Endothelial cell of umbilical vein (primary cell): ENCODE measurements at regions not wholly inside any gene's neighbourhood (a gene's known extent, or its start where the extent isn't known, plus 50 kb on each side); places are given as distances from the start of the nearest gene placed in this dataset.
"Not testable (repeated sequence)": the region's sequence is repeated elsewhere in the genome, so short reads cannot be mapped to it uniquely, and the experiment has no call there.

ENCODE experiments used
- BruUV-seq: library from RNA; stranded (reverse); fragments of 400-500 nt; replicated peaks from 2 replicates; lab custom pipeline; 2021; lab: Mats Ljungman, UMichigan
- CTCF ChIA-PET: fragments of 300-600, 350-600 bp; sonication (Branson Sonifier 250); formaldehyde crosslinking; loops from one replicate; lab custom pipeline; 2021; ENCODE audit warnings: antibody characterized with exemption, inconsistent platforms; lab: Charles Lee
- POLR2A ChIA-PET: fragments of 300-600, 350-600 bp; sonication (Branson Sonifier 250); formaldehyde crosslinking; loops from one replicate; lab custom pipeline; 2021; ENCODE audit warnings: antibody characterized with exemption, inconsistent platforms; lab: Charles Lee
- DNase-seq: peaks from one replicate; pipeline ENCODE4 v3.0.0-alpha.2; 2011; ENCODE audit warnings: low read depth, low spot score
- FAIRE-seq: peaks from 2 replicates; lab custom pipeline; 2011; peaks lifted over from hg19 to GRCh38; lab: Jason Lieb, UNC
- H2AFZ ChIP-seq: 2 replicates; pipeline ENCODE4 v1.6.0; 2012; ENCODE audit warnings: low read depth, low read length, control low read depth, inconsistent platforms
- H3K27ac ChIP-seq: 2 replicates; pipeline ENCODE4 v1.5.1; 2011; ENCODE audit warnings: low read depth, mild to moderate bottlenecking, control low read depth, low read length, moderate library complexity; ENCODE audit not compliant: insufficient read depth
- H3K27me3 ChIP-seq, 2 experiments: 2 replicates each; pipeline versions ENCODE4 v1.6.0 to v1.6.1; 2011; ENCODE audit warnings: low read length in 2 of 2, mixed read lengths in 1 of 2; ENCODE audit not compliant: control insufficient read depth in 2 of 2, insufficient read depth in 2 of 2
- H3K36me3 ChIP-seq, 2 experiments: 2 replicates in 1 of 2; 3 replicates in 1 of 2; pipeline ENCODE4 v1.5.1; 2011; ENCODE audit warnings: low read length in 2 of 2, mild to moderate bottlenecking in 1 of 2, moderate library complexity in 1 of 2; ENCODE audit not compliant: control insufficient read depth in 2 of 2, insufficient read depth in 2 of 2; ENCODE audit errors: extremely low read depth in 1 of 2
- H3K4me1 ChIP-seq: 3 replicates; pipeline ENCODE4 v1.5.1; 2011; ENCODE audit warnings: mild to moderate bottlenecking, low read length; ENCODE audit not compliant: control insufficient read depth, insufficient read depth; ENCODE audit errors: extremely low read depth
- H3K4me2 ChIP-seq: 2 replicates; pipeline ENCODE4 v1.6.1; 2011; ENCODE audit warnings: low read length, control low read depth, mixed read lengths; ENCODE audit not compliant: insufficient read depth
- H3K4me3 ChIP-seq, 3 experiments: fragments of 200-600 bp in 1 of 3; sonication (generic), shearing (Covaris generic) in 1 of 3; replicated peaks in 1 of 3; 2 replicates each; pipeline ENCODE4 v1.5.1; 2011 to 2016; ENCODE audit warnings: control low read depth in 3 of 3, low read length in 3 of 3, mild to moderate bottlenecking in 2 of 3, inconsistent platforms in 1 of 3, low read depth in 1 of 3, moderate library complexity in 1 of 3; ENCODE audit not compliant: insufficient read depth in 1 of 3
- H3K79me2 ChIP-seq: 2 replicates; pipeline ENCODE4 v1.6.0; 2012; ENCODE audit warnings: low read length, inconsistent platforms; ENCODE audit not compliant: control insufficient read depth, insufficient read depth
- H3K9ac ChIP-seq: replicated peaks from 2 replicates; pipeline ENCODE3; 2011; ENCODE audit warnings: low read length, control low read depth; ENCODE audit not compliant: insufficient read depth; ENCODE audit errors: extremely low read depth
- H3K9me1 ChIP-seq: replicated peaks from 3 replicates; pipeline ENCODE4 v1.6.0; 2011; ENCODE audit warnings: mild to moderate bottlenecking, low read length; ENCODE audit not compliant: control insufficient read depth, insufficient read depth; ENCODE audit errors: extremely low read depth
- H3K9me3 ChIP-seq: replicated peaks from 2 replicates; pipeline ENCODE4 v1.5.1; 2012; ENCODE audit warnings: low read length, inconsistent platforms; ENCODE audit not compliant: control insufficient read depth, insufficient read depth
- H4K20me1 ChIP-seq: replicated peaks from 2 replicates; pipeline ENCODE3; 2011; ENCODE audit warnings: mild to moderate bottlenecking, low read length; ENCODE audit not compliant: control insufficient read depth, insufficient read depth; ENCODE audit errors: extremely low read depth
- CTCF ChIP-seq, 2 donors: IDR thresholded peaks; 1 replicate in 1 of 2; 2 replicates in 1 of 2; pipeline ENCODE4 v1.5.1; 2011; ENCODE audit warnings: low read length in 2 of 2, mild to moderate bottlenecking in 2 of 2, moderate library complexity in 2 of 2, control low read depth in 1 of 2, inconsistent platforms in 1 of 2, low read depth in 1 of 2; ENCODE audit not compliant: insufficient read depth in 1 of 2; ENCODE audit errors: extremely low read depth in 1 of 2
- EZH2 ChIP-seq: IDR thresholded peaks from 2 replicates; pipeline ENCODE4 v1.6.1; 2012; ENCODE audit warnings: borderline replicate concordance, low read depth, mild to moderate bottlenecking, moderate library complexity, low read length, inconsistent platforms; ENCODE audit not compliant: severe bottlenecking
- FOS ChIP-seq: IDR thresholded peaks from 2 replicates; pipeline ENCODE4 v1.6.1; 2011; ENCODE audit warnings: mild to moderate bottlenecking, low read length, moderate library complexity, borderline replicate concordance; ENCODE audit not compliant: insufficient read depth
- GATA2 ChIP-seq: IDR thresholded peaks from 2 replicates; pipeline ENCODE4 v1.7.0; 2011; ENCODE audit warnings: low read depth, mild to moderate bottlenecking, moderate library complexity, mixed read lengths, low read length; ENCODE audit not compliant: insufficient read length, insufficient read depth
- JUN ChIP-seq: IDR thresholded peaks from 2 replicates; pipeline ENCODE4 v1.6.1; 2011; ENCODE audit warnings: borderline replicate concordance, low read depth; ENCODE audit not compliant: insufficient read length, insufficient read depth
- MAX ChIP-seq: IDR thresholded peaks from 2 replicates; pipeline ENCODE4 v1.6.1; 2011; ENCODE audit not compliant: insufficient read depth, insufficient read length
- MYC ChIP-seq: IDR thresholded peaks from one replicate; pipeline ENCODE4 v1.6.1; 2011; ENCODE audit warnings: mild to moderate bottlenecking, low read depth, low read length
- POLR2A ChIP-seq: IDR thresholded peaks from 2 replicates; pipeline ENCODE4 v1.6.1; 2012; ENCODE audit warnings: low read depth, mild to moderate bottlenecking, control low read depth, low read length
- POLR2AphosphoS5 ChIP-seq: IDR thresholded peaks from 2 replicates; pipeline ENCODE4 v1.6.1; 2012; ENCODE audit warnings: low read depth, mild to moderate bottlenecking, control low read depth, low read length, moderate library complexity; ENCODE audit not compliant: insufficient read depth
- dilution Hi-C: fragments of 300-500 bp; cut with MboI; formaldehyde crosslinking; loops from one replicate; pipeline ENCODE4 v1.15.0; 2019; ENCODE audit warnings: low sequenced_read_pairs; ENCODE audit not compliant: extremely low pct_ligation_motif_present
- intact Hi-C: fragments of 100-400 bp; cut with micrococcal nuclease; formaldehyde crosslinking; loops from one replicate; pipeline ENCODE4 v1.10.0; 2022

GRCh38 chr3:17820275-17820674 is 77.8 kb upstream of the TBC1D5 start:
- H3K9me3 ChIP-seq = no peaks in the 10 kb centered on the region
- POLR2A ChIA-PET = no interaction called here
- no peaks in the 10 kb centered on the region for H3K27me3 ChIP-seq
- no peaks in the 10 kb centered on the region for H3K9me1 ChIP-seq
- CTCF ChIA-PET = interaction anchor here (1.8 kb wide), 1 partner anchor 175 kb away, joined by 5 read pairs; no protein-coding TSS in a partner anchor
- TF ChIP-seq POLR2A (no peak), JUN (no peak), GATA2 (no peak), FOS (no peak), MAX (no peak), MYC (no peak), EZH2 (no peak), POLR2AphosphoS5 (no peak), CTCF (IDR thresholded peaks at IDR 0.05; ENCODE audit: extremely low read depth in 1 of 2, insufficient read depth in 1 of 2, low read depth in 1 of 2, low read length in 2 of 2) (no peak)
- dilution Hi-C loops = no loop called here
- H3K4me1 ChIP-seq = no peaks in the 10 kb centered on the region
- DNase-seq (no peak), FAIRE-seq (no peak)
- no peak overlapping the region for H2AFZ ChIP-seq
- H3K9ac ChIP-seq = no peak overlapping the region
- no peak overlapping the region for H3K4me2 ChIP-seq
- intact Hi-C loops = no loop called here
- no peaks in the 10 kb centered on the region for H3K79me2 ChIP-seq
- H4K20me1 ChIP-seq = no peaks in the 10 kb centered on the region
- no peak overlapping the region for H3K27ac ChIP-seq
- no peak overlapping the region for H3K4me3 ChIP-seq
- H3K36me3 ChIP-seq = no peaks in the 10 kb centered on the region
- no TSS peak for BruUV-seq

GRCh38 chr3:17817973-17818372 is 75.5 kb upstream of the TBC1D5 start:
- H3K9me1 ChIP-seq, H4K20me1 ChIP-seq, H3K36me3 ChIP-seq, H3K27ac ChIP-seq, dilution Hi-C loops, H3K4me1 ChIP-seq, BruUV-seq, H2AFZ ChIP-seq, H3K79me2 ChIP-seq, FAIRE-seq, H3K4me2 ChIP-seq, DNase-seq, H3K9ac ChIP-seq, POLR2A ChIA-PET, H3K4me3 ChIP-seq, H3K27me3 ChIP-seq, H3K9me3 ChIP-seq, intact Hi-C loops: not testable (repeated sequence)
- CTCF ChIA-PET = interaction anchor here (1.7 kb wide), 1 partner anchor 23 kb away, joined by 7 read pairs; no protein-coding TSS in a partner anchor
